ENCODE measurements at regions not wholly inside any gene's neighbourhood (a gene's known extent, or its start where the extent isn't known, plus 50 kb on each side); places are given as distances from the start of the nearest gene placed in this dataset.

- TF ChIP-seq CTCF (conservative IDR thresholded peaks at IDR 0.05; ENCODE audit: low read length) = no peak
- no peak for TF ChIP-seq EZH2phosphoT487 (IDR thresholded peaks at IDR 0.05; ENCODE audit: borderline replicate concordance)
These were observed 232.3 kb downstream of the SNRPN start for GRCh38 chr15:25186906-25187645.
